Endothelial cell of hepatic sinusoid (primary cell): ENCODE measurements at regions not wholly inside any gene's neighbourhood (a gene's known extent, or its start where the extent isn't known, plus 50 kb on each side); places are given as distances from the start of the nearest gene placed in this dataset.

Source experiments
- in situ Hi-C: cut with HindIII; loops from 2 replicates; pipeline ENCODE4 v1.10.0; 2017; ENCODE audit warnings: low sequenced_read_pairs

- in situ Hi-C loops, result no loop called here
Measured at GRCh38 chr2:155830817-155831579, 501.5 kb downstream of the NR4A2 start.

GRCh38 chr2:155830351-155830750, 502.2 kb downstream of the NR4A2 start:
- in situ Hi-C loops, result no loop called here

GRCh38 chr2:155825876-155826275, 506.6 kb downstream of the NR4A2 start:
- in situ Hi-C loops, result no loop called here

GRCh38 chr2:155815851-155816250, 516.7 kb downstream of the NR4A2 start:
- in situ Hi-C loops, result no loop called here

GRCh38 chr2:155815275-155815674, 517.2 kb downstream of the NR4A2 start:
- in situ Hi-C loops, result no loop called here

GRCh38 chr2:155810411-155810810, 522.1 kb downstream of the NR4A2 start:
- in situ Hi-C loops, result no loop called here

GRCh38 chr2:155802888-155803287, 529.6 kb downstream of the NR4A2 start:
- in situ Hi-C loops, result no loop called here

- in situ Hi-C loops, result no loop called here
Measured at GRCh38 chr2:155792666-155793065, 539.9 kb downstream of the NR4A2 start.

- in situ Hi-C loops, result no loop called here
Measured at GRCh38 chr2:155770516-155770915, 562.0 kb downstream of the NR4A2 start.

- in situ Hi-C loops, result no loop called here
Measured at GRCh38 chr2:155766342-155767115, 566.0 kb downstream of the NR4A2 start.

- in situ Hi-C loops, result no loop called here
Measured at GRCh38 chr2:155755481-155755880, 577.0 kb downstream of the NR4A2 start.

- in situ Hi-C loops, result no loop called here
Measured at GRCh38 chr2:155748131-155748530, 584.4 kb downstream of the NR4A2 start.

GRCh38 chr2:155747531-155747930, 585.0 kb downstream of the NR4A2 start:
- in situ Hi-C loops, result no loop called here

- in situ Hi-C loops, result no loop called here
Measured at GRCh38 chr2:155733091-155733853, 599.2 kb downstream of the NR4A2 start.

GRCh38 chr2:155730804-155731203, 601.7 kb downstream of the NR4A2 start:
- in situ Hi-C loops, result no loop called here

GRCh38 chr2:155727187-155727895, 605.2 kb downstream of the NR4A2 start:
- in situ Hi-C loops, result no loop called here

GRCh38 chr2:155722290-155722689, 610.2 kb downstream of the NR4A2 start:
- in situ Hi-C loops, result no loop called here

GRCh38 chr2:155715705-155716104, 616.8 kb downstream of the NR4A2 start:
- in situ Hi-C loops, result no loop called here

GRCh38 chr2:155714983-155715382, 617.5 kb downstream of the NR4A2 start:
- in situ Hi-C loops, result no loop called here

- in situ Hi-C loops, result no loop called here
Measured at GRCh38 chr2:155708071-155708470, 624.5 kb downstream of the NR4A2 start.

GRCh38 chr2:155703917-155704316, 628.6 kb downstream of the NR4A2 start:
- in situ Hi-C loops, result no loop called here
